Bronchial epithelial cell (primary cell): ENCODE measurements at regions not wholly inside any gene's neighbourhood (a gene's known extent, or its start where the extent isn't known, plus 50 kb on each side); places are given as distances from the start of the nearest gene placed in this dataset.

Experiments used
- DNase-seq: peaks from one replicate; pipeline ENCODE4 v3.0.0-alpha.2; 2010; ENCODE audit warnings: low read depth
- FAIRE-seq: peaks from 2 replicates; lab custom pipeline; 2011; peaks lifted over from hg19 to GRCh38; lab: Jason Lieb, UNC
- H3K27me3 ChIP-seq: 2 replicates; pipeline ENCODE4 v1.5.1; 2011; ENCODE audit warnings: low read length; ENCODE audit not compliant: control insufficient read depth, insufficient read depth
- H3K36me3 ChIP-seq: 2 replicates; pipeline ENCODE4 v1.5.1; 2011; ENCODE audit warnings: low read length; ENCODE audit not compliant: control insufficient read depth, insufficient read depth
- H3K4me3 ChIP-seq: 2 replicates; pipeline ENCODE4 v1.5.1; 2011; ENCODE audit warnings: mild to moderate bottlenecking, low read depth, low read length, control low read depth
- CTCF ChIP-seq: IDR thresholded peaks from 2 replicates; pipeline ENCODE4 v1.5.1; 2011; ENCODE audit warnings: mild to moderate bottlenecking, moderate library complexity, low read length, control low read depth, inconsistent platforms; ENCODE audit not compliant: insufficient read depth, severe bottlenecking

GRCh38 chr1:224540535-224540934, 75.6 kb upstream of the CNIH3 start:
- FAIRE-seq (no peak), DNase-seq (no peak)
- H3K36me3 ChIP-seq: no peaks in the 10 kb centered on the region
- no peak overlapping the region for H3K4me3 ChIP-seq
- TF ChIP-seq CTCF: no peak
- H3K27me3 ChIP-seq: no peaks in the 10 kb centered on the region

- H3K27me3 ChIP-seq: no peaks in the 10 kb centered on the region
- no peak for DNase-seq
- no peaks in the 10 kb centered on the region for H3K36me3 ChIP-seq
- TF ChIP-seq CTCF: no peak
- no peak overlapping the region for H3K4me3 ChIP-seq
- FAIRE-seq: no peak
Observed at GRCh38 chr1:224541072-224541790, 74.9 kb upstream of the CNIH3 start.

GRCh38 chr1:224541901-224542630, 74.1 kb upstream of the CNIH3 start:
- DNase-seq (peak; percentile 47), FAIRE-seq (no peak)
- Histone ChIP-seq H3K27me3 (no peaks in the 10 kb centered on the region), H3K36me3 (no peaks in the 10 kb centered on the region), H3K4me3 (no peak overlapping the region)
- no peak for TF ChIP-seq CTCF

GRCh38 chr1:224542783-224543440, 73.2 kb upstream of the CNIH3 start:
- no peak for TF ChIP-seq CTCF
- FAIRE-seq (no peak), DNase-seq (peak; percentile 99)
- H3K36me3 ChIP-seq: no peaks in the 10 kb centered on the region
- no peak overlapping the region for H3K4me3 ChIP-seq
- no peaks in the 10 kb centered on the region for H3K27me3 ChIP-seq

- no peak for TF ChIP-seq CTCF
- no peak for FAIRE-seq
- H3K27me3 ChIP-seq: no peaks in the 10 kb centered on the region
- H3K36me3 ChIP-seq: no peaks in the 10 kb centered on the region
- H3K4me3 ChIP-seq: no peak overlapping the region
- DNase-seq: no peak
Observed at GRCh38 chr1:224543453-224543852, 72.7 kb upstream of the CNIH3 start.
